GM18519 (cell line): ENCODE measurements at regions not wholly inside any gene's neighbourhood (a gene's known extent, or its start where the extent isn't known, plus 50 kb on each side); places are given as distances from the start of the nearest gene placed in this dataset.
"Not testable (repeated sequence)": the region's sequence is repeated elsewhere in the genome, so short reads cannot be mapped to it uniquely, and the experiment has no call there.

Source experiments
- ATAC-seq: cut with Tn5 transposase; IDR thresholded peaks from one replicate; pipeline ENCODE4 v1.9.1; 2021; ENCODE audit warnings: mild to moderate bottlenecking, moderate library complexity; ENCODE audit not compliant: unreplicated experiment, low FRiP score

DNA sequence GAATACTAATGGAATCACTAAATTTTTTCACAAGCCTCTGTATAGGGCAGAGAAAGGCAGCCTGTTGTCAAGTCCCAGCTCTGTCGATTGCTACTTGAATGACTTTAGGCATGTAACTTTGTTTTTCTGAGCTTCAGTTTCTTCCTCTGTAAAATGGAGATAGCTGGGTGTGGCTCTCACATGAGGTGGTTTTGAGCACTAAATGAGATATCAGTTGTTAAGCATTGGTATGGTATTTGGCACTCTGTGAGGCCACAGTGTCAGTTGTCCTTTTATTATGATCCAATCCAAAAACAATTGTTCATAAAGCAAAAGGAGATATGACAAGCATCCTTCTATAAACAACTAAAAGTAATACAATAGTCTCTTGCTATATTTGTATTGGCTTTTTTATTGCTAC lies 120.6 kb downstream of the DUSP6 start:
- ATAC-seq: no peak

DNA sequence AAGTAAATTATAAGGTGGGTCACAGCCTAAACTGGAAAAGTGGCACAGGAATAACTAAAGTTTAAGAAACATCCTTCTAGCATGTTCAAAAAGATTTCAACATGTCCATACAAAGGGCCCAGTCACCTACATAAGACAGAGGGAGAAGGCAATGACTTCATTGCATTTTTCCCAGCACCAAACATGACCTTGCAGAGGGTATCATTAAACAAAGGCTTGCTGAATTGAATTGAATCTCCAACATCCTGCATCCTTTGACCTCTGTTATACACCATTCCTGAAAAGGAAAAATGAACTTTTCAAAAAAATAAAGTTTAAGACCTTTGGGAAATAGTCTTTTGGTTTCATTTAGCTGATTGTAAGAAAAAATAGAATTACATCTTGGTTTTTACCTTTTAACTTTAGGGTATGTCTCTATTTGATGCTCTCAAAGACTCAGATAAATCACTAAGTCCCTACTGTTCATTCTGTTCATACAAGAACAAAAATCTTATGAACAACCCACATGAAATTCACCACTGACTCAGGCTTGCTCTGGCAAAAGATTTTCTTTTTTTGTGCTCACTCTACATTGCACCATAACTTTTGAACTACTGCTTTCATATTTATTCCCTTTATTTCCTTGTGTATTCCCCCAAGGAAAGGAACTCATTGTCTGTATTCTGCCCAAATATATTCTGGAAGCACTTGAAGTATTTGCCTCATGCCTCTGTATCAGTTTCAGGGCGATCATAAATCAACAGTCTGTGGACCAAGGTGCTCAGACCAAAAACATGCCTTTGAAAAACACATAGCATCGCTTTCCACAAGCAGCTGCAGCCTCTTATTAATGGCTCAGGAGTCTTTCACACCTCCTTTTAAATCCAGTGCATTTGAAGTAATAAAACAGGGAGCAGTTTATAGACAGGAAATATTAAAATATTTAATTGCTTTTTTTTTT lies 121.7 kb downstream of the DUSP6 start:
- ATAC-seq: no peak

DNA sequence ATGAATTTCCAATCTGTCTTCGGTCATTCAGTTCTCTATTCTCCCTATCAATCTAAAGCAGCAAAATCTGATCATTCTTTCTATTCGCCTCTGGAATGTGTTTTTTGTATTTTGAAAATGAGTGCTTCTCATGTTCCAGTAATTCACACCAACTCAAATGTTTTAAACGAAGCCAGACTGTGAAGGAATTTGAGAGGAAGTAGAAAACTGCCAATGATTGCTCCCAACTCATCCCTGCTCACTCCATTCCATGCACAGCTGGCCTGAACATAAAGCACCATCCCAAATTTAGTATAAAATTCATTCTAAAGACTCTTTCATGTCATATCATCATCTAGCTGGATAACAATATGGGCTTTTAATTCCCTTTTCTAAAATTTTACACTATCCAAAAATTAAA lies 123.8 kb downstream of the DUSP6 start:
- ATAC-seq: no peak

DNA sequence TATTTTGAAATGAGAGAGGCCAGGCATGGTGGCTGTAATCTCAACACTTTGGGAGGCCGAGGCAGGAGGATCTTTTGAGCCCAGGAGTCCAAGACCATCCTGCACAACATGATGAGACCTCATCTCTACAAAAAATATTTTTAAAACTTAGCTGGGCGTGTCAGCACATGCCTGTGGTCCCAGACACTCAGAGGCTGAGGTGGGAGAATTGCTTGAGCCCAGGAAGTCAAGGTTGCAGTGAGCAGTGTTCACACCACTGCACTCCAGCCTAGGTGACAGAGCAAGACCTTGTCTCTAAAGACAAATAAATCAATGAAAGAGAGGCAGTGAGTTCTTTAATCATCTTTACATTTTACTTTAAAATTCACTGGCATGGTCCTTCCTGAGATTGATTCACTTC lies 124.5 kb downstream of the DUSP6 start:
- ATAC-seq: no peak

DNA sequence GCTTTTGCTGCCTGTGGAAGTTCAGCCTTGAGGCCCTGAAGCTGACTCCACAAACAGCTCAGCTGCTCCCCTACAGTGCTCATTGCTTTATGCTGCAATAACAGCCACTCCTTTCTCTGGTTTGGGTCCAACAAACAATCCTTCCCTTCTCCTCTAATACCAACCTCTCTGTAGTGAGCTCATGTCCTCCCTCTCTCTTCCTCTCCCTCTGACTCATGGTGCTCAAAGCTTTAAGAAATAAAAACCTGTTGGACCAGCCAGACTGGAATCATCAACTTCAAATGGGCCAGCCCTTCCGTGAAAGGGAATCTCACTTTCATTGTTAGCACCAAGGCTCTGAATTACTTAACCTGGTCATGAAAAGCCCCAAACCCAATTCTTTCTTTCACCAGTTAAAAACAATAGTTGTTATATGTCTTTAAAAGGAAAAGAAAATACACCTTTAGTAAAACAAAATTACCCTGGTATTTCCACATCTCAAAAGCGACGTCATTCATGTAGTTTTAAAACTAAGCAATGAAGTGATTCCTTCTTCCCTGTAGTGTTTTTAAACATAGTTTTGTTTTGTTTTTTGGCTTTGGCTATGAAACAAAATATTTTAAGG lies 126.4 kb downstream of the DUSP6 start:
- ATAC-seq: peak; percentile 45

DNA sequence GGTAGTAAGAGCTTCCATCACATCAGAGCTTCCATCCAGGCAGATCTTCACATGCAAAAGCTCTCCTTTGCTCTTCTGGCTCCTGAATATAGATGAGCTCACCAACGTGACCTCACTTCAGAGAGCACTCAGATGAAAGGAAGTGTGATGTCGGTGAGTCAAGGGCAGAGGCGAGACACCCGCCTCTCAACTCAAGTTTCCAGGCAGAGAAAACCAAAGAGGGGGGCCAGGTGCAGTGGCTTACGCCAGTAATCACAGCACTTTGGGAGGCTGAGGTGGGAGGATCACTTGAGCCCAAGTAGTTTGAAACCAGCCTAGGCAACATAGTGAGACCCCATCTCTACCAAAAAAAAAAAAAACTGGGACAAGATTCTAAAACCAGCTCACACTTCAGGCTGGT lies 126.9 kb downstream of the DUSP6 start:
- peak; percentile 76 for ATAC-seq

DNA sequence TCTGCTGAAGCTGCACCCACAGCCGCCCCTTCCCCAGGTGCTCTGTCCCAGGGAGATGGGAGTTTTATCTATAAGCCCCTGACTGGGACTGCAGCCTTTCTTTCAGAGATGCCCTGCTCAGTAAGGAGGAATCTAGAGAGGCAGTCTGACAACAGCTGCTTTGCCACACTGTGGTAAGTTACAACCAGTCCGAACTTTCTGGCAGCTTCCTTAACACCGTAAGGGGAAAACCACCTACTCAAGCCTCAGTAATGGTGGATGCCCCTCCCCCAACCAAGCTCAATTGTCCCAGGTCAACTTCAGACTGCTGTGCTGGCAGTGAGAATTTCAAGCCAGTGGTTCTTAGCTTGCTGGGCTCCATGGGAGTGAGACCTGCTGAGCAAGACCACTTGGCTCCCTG lies 129.7 kb downstream of the DUSP6 start:
- not testable (repeated sequence) for ATAC-seq

DNA sequence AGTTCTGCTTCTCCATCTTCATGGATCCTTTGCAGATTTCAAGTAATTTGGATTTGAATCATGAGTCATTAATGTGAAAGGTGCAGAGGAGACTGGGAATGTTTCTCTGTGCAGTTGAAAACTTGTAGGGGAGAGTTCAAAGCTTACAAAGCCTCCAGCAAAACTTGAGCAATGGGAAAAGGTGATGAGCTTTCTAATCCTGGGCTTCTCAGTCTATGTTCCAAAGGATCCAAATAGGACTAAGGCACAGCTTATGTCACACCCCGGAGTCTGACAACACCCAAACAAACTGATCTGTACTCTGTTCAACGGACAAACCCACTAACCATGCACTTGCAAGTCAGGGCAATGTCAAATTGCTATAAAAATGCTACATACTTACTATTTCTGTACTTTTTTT lies 134.8 kb downstream of the DUSP6 start:
- ATAC-seq: no peak

DNA sequence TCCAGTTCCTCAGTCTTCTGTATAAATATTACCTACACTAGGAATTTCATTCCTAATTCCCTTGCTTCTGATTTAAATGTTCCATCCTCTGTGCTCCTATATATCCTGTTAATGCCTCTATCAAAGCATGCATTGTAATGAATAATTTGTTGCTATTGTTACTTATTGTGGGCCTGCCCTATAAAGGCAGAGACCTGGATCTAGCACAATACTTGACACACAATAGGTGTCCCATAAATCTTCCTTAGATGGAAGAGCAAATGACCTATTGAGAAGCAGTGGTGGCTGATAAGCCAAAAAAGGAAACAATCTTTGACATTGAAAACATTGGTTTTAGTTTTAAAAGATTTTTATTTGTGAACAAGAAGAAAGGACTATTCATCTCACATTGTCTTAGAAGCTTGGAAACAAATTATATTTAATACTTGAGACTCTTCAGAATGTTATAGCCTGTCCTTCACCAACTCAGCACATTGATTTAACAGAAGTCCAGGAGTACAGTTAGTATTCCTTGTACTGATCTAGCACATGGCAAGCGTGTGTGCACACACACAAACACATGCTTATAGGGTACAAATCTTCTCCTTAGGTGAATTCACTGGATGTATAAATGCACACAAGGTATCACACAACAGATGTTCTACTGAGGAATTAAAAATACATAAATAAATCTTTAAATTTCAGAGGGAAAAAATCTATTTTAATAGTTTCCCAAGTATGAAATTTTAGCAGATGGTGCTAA lies 135.9 kb downstream of the DUSP6 start:
- ATAC-seq: no peak

DNA sequence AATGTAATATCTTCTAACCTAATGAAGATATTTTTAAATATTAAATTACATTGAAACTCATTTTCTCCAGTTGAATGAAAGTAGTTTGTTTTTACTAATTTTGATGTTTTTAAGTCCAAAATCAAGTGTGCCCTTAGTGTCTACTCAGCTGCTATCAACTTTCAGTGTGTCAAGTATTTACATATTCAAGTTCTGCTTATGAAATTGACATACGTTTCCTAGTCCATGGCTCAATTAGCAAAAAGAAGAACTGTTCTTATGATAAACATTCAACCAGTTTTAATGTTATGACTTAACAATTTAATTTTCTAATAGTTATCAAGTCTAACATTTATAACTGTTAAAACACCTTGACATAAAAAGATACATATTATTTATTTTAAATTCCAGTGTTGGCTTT lies 137.1 kb downstream of the DUSP6 start:
- ATAC-seq: no peak

DNA sequence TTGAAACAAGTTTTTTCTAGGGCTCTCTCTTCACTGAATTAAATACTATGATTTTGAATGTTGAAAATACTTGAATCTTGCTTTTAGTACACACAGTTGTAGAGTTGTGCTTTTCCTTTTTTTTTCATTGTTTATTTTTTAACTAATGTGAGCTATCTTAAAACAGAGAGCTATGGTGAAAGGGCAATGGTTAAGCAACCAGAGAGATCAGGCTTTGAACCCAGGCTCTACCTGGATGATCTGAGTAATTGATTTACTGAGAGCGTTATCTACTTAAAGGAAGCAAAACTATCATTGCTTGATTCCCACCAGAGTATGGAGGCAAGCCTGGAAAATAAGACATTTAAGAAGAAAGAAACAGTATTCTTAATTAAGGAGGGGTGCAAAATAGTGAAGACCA lies 138.6 kb downstream of the DUSP6 start:
- ATAC-seq: no peak

DNA sequence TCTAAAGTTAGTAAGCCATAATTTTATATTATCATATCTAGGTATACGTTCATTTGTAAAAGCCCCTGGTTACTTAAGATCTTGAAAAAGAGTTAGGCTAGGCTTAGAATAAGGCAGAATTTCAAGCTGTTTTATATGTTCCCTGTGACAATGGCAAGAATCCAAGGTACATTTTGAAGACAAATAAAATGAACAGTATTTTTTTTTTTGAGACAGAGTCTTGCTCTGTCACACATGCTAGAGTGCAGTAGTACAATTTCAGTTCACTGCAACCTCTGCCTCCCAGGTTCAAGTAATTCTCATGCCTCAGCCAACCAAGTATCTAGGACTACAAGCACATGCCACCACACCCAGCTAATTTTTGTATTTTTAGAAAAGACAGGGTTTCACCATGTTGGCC lies 139.2 kb downstream of the DUSP6 start:
- no peak for ATAC-seq

DNA sequence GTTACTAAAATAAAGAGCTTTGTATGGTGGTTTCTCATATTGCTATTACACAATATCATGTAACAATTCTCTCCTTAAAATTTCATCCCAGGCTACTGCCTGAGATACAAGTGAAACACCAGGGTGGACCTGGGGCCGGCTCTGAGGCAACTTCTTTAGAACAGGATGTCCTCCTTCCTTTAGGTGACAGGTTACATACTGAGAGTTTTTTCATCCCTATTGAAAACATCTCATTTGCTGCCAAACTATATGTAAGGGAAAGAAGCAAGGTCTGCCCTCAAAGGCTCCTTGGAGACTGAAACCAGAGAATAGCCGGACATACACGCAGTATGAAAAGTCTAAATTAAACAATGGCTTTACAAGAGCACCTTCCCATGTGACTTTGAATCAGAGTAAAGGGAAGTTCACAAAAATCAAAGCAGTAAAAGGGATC lies 139.9 kb downstream of the DUSP6 start:
- ATAC-seq: no peak

DNA sequence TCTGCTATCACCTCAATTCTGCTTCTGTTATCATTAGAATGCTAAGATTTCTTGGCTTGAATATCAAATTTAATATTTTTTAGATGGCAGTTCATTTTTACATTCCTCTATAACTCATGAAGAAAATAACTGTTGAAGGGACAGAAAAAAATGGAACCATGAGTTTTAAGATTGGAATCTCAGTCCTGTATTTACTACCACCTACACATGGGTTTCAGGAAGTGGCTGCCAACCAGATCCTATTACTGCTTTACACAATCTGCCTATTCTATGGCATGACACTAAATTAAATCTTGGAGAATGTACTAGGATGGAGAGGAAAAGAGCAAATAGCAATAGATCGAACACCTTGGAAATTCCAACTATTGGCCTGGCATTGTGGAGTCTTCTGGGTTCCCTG lies 140.8 kb downstream of the DUSP6 start:
- ATAC-seq: no peak

DNA sequence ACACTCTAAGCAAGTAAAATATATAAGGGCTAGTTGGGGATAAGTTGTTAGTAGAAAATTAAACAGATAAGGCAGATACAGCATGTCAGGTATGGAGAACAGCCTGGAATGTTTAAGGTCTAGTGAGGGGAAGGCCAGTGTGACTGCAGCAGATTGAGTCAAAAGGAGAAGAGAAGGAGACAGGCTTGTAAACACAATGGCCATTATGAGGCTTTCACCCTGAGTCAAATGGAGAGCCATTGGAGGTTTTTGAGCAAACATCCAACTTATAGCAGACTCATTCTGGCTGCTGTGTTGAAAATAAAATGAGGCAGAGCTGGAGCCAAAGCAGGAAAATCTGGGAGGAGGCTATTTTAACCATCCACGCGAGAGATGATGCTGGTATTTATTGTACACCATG lies 142.0 kb downstream of the DUSP6 start:
- peak; percentile 53 for ATAC-seq

DNA sequence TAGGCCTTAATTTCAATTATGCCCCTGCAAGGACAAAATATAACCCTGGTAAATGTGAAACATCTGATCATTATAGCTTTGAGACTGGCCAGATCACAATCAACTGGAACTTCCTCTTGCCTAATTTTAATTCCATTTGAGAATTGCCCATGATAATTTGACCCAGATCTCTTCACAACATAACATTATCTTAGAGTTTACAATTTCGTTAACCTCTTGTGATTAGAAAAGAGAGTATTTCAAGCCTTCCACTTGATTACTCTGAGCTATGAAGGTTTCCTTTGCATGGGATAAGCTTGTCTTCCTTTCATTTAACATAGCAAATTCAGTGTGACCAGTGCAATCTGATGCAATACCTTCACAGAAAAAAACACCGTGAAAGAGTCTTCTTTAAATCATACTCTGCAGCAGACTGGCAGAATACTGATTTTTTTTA lies 143.6 kb downstream of the DUSP6 start:
- no peak for ATAC-seq

DNA sequence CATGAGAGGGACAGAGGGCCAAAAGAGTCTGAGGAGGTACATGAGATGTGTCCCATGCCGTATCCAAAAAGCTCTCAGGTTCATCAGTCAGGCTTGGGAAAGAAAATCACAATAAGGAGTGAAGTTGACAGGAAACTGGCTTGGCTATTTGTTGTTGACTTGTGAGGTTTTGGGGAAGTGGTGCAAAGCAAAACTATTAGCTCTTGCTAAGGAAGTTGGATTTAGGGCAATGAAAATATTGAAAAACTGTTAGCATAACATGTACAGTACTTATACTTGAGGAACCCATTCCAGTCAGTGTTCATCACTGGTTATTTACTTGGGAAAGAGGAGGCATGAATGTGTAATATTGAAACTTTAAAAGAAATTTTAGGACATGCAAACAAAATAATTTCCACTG lies 145.9 kb downstream of the DUSP6 start:
- no peak for ATAC-seq

DNA sequence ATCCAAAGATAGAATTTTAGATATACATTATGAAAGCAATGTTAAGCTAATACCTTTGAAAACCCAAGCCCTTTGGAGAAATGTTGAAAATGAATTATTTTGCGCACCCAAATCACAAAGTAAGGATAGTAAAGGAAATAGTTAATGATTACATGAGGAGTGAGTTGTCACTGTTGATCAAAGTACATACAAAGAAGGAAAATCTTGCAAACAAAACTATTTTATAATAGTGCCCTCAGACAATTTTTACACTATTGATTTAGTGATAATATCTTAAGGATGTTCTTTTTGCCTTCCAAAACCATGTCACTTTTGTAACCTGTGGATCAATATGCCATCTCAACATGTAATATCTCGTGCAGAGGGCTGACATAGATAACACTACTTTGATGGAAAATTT lies 146.8 kb downstream of the DUSP6 start:
- ATAC-seq: no peak

DNA sequence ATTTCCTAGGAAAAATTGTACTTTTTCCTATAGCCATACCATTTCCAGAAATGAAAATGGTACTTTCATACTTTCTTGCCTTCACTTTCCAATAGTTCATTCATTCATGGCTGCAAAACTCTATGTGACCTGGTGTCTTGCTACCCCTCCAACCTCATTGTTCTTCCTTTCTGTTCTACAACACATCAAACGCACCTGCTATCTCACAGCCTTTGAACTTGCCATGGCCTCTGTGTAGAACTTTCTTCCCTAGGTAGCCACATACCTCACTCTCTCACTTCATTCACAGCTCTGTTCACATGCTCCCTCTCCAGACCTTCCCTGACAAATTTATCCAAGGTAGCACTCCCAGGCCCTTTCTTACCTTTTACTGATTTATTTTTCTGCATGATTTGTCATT lies 149.2 kb downstream of the DUSP6 start:
- no peak for ATAC-seq

DNA sequence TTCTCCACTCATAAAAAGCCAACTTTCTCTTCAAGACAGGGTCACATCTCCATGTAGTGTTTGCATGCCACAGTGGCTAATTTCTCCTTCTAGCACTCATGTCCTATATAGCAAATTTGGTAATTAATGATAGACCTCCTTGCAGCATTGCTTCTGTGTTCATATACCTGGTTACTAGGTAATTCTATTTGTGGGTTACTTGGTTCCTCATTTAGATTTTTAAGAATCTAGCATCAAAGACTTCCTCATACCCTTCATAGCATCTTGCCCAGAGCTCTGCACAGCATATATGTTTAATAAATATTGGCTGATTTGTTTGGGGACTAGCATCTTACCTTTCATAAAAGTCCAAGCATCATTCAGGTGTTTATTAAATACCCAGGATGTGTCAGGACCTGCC lies 152.1 kb downstream of the DUSP6 start:
- ATAC-seq: no peak

DNA sequence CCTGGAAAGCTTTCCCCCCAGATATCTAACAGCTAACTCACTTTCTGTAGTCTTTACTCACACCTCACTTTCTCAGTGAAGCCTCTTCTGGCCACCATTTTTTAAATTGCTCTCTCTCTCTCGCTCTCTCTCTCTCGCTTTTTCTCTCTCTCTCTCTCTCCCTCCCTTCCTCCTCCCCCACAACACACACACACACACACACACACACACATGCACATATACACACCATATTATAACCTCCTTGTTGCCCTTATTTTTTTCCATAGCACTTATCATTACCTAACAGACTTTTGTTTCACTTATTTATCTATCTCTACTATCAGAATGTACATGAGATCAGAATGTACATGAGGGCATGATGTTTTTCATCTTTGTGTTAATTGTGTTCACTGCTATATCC lies 156.8 kb downstream of the DUSP6 start:
- no peak for ATAC-seq
